Stimulated activated naive CD8-positive, alpha-beta T cell treated with anti-CD3 and anti-CD28 coated beads, Interleukin-15, Interleukin-2, amounts not matched to agents 100 ng/mL and 50 ng/mL, for 24 hours (primary cell): ENCODE measurements at regions not wholly inside any gene's neighbourhood (a gene's known extent, or its start where the extent isn't known, plus 50 kb on each side); places are given as distances from the start of the nearest gene placed in this dataset.

Experiments
- H3K27ac Mint-ChIP-seq: one replicate; pipeline ENCODE4 v1.8.0; 2021; ENCODE audit warnings: mild to moderate bottlenecking, mixed read lengths
- H3K27me3 Mint-ChIP-seq: one replicate; pipeline ENCODE4 v1.8.0; 2021; ENCODE audit warnings: mixed read lengths
- H3K36me3 Mint-ChIP-seq: one replicate; pipeline ENCODE4 v1.8.0; 2021; ENCODE audit warnings: low read depth, mixed read lengths
- H3K4me1 Mint-ChIP-seq: one replicate; pipeline ENCODE4 v1.8.0; 2021; ENCODE audit warnings: low read depth, mixed read lengths
- H3K4me3 Mint-ChIP-seq: one replicate; pipeline ENCODE4 v1.8.0; 2021; ENCODE audit warnings: mild to moderate bottlenecking, mixed read lengths
- H3K9me3 Mint-ChIP-seq: one replicate; pipeline ENCODE4 v1.8.0; 2021; ENCODE audit warnings: mixed read lengths

- no peaks in the 10 kb centered on the region for H3K36me3 Mint-ChIP-seq
- H3K4me3 Mint-ChIP-seq = no peak overlapping the region
- H3K27me3 Mint-ChIP-seq = no peaks in the 10 kb centered on the region
- peaks cover 11% of the 10 kb centered on the region for H3K9me3 Mint-ChIP-seq
- no peak overlapping the region for H3K27ac Mint-ChIP-seq
- no peaks in the 10 kb centered on the region for H3K4me1 Mint-ChIP-seq
Measured at GRCh38 chr6:67394254-67394653, 1240.8 kb upstream of the ADGRB3 start.

GRCh38 chr6:67393356-67393755, 1241.7 kb upstream of the ADGRB3 start:
- H3K4me1 Mint-ChIP-seq = no peaks in the 10 kb centered on the region

GRCh38 chr6:67391955-67392354, 1243.1 kb upstream of the ADGRB3 start:
- Mint-ChIP-seq H3K4me1 (no peaks in the 10 kb centered on the region), H3K4me3 (no peak overlapping the region), H3K27ac (no peak overlapping the region)

More at GRCh38 chr6:67393356-67393755, 1241.7 kb upstream of the ADGRB3 start:
- H3K27me3 Mint-ChIP-seq = no peaks in the 10 kb centered on the region
- H3K36me3 Mint-ChIP-seq = no peaks in the 10 kb centered on the region
- peaks cover 11% of the 10 kb centered on the region for H3K9me3 Mint-ChIP-seq
- H3K27ac Mint-ChIP-seq = no peak overlapping the region
- H3K4me3 Mint-ChIP-seq = no peak overlapping the region

GRCh38 chr6:67369679-67370078, 1265.4 kb upstream of the ADGRB3 start:
- Mint-ChIP-seq H3K27me3 (no peaks in the 10 kb centered on the region), H3K36me3 (no peaks in the 10 kb centered on the region), H3K4me3 (no peak overlapping the region), H3K4me1 (no peaks in the 10 kb centered on the region), H3K27ac (no peak overlapping the region), H3K9me3 (peaks cover 10% of the 10 kb centered on the region)

More at GRCh38 chr6:67391955-67392354, 1243.1 kb upstream of the ADGRB3 start:
- H3K27me3 Mint-ChIP-seq = no peaks in the 10 kb centered on the region
- H3K36me3 Mint-ChIP-seq = no peaks in the 10 kb centered on the region
- peaks cover 11% of the 10 kb centered on the region for H3K9me3 Mint-ChIP-seq

GRCh38 chr6:67362976-67363375, 1272.1 kb upstream of the ADGRB3 start:
- Mint-ChIP-seq H3K27ac (no peak overlapping the region), H3K36me3 (no peaks in the 10 kb centered on the region), H3K9me3 (peaks cover 11% of the 10 kb centered on the region), H3K4me1 (no peaks in the 10 kb centered on the region), H3K4me3 (no peak overlapping the region), H3K27me3 (no peaks in the 10 kb centered on the region)

- Mint-ChIP-seq H3K4me3 (no peak overlapping the region), H3K27me3 (no peaks in the 10 kb centered on the region), H3K4me1 (no peaks in the 10 kb centered on the region), H3K9me3 (peaks cover 6% of the 10 kb centered on the region), H3K27ac (no peak overlapping the region), H3K36me3 (no peaks in the 10 kb centered on the region)
Measured at GRCh38 chr6:67361264-67361663, 1273.8 kb upstream of the ADGRB3 start.

- no peaks in the 10 kb centered on the region for H3K27me3 Mint-ChIP-seq
- H3K9me3 Mint-ChIP-seq = peaks cover 5% of the 10 kb centered on the region
- H3K27ac Mint-ChIP-seq = no peak overlapping the region
- H3K36me3 Mint-ChIP-seq = no peaks in the 10 kb centered on the region
- no peak overlapping the region for H3K4me3 Mint-ChIP-seq
- no peaks in the 10 kb centered on the region for H3K4me1 Mint-ChIP-seq
Measured at GRCh38 chr6:67358241-67358640, 1276.8 kb upstream of the ADGRB3 start.

- Mint-ChIP-seq H3K36me3 (no peaks in the 10 kb centered on the region), H3K9me3 (peaks cover 7% of the 10 kb centered on the region), H3K4me3 (no peak overlapping the region), H3K27me3 (no peaks in the 10 kb centered on the region), H3K4me1 (no peaks in the 10 kb centered on the region), H3K27ac (no peak overlapping the region)
Measured at GRCh38 chr6:67353861-67354260, 1281.2 kb upstream of the ADGRB3 start.

- Mint-ChIP-seq H3K36me3 (no peaks in the 10 kb centered on the region), H3K4me3 (no peak overlapping the region), H3K4me1 (no peaks in the 10 kb centered on the region), H3K9me3 (peaks cover 7% of the 10 kb centered on the region), H3K27ac (no peak overlapping the region), H3K27me3 (no peaks in the 10 kb centered on the region)
Measured at GRCh38 chr6:67352717-67353116, 1282.4 kb upstream of the ADGRB3 start.

- H3K4me3 Mint-ChIP-seq = no peak overlapping the region
- no peaks in the 10 kb centered on the region for H3K36me3 Mint-ChIP-seq
- no peak overlapping the region for H3K27ac Mint-ChIP-seq
- H3K9me3 Mint-ChIP-seq = peaks cover 15% of the 10 kb centered on the region
- H3K4me1 Mint-ChIP-seq = no peaks in the 10 kb centered on the region
- H3K27me3 Mint-ChIP-seq = no peaks in the 10 kb centered on the region
Measured at GRCh38 chr6:67350729-67351128, 1284.4 kb upstream of the ADGRB3 start.

- H3K27me3 Mint-ChIP-seq = no peaks in the 10 kb centered on the region
- no peaks in the 10 kb centered on the region for H3K36me3 Mint-ChIP-seq
- no peaks in the 10 kb centered on the region for H3K4me1 Mint-ChIP-seq
- no peak overlapping the region for H3K4me3 Mint-ChIP-seq
- no peak overlapping the region for H3K27ac Mint-ChIP-seq
- peaks cover 12% of the 10 kb centered on the region for H3K9me3 Mint-ChIP-seq
Measured at GRCh38 chr6:67345946-67346345, 1289.1 kb upstream of the ADGRB3 start.

GRCh38 chr6:67336014-67336413, 1299.1 kb upstream of the ADGRB3 start:
- peaks cover 4% of the 10 kb centered on the region for H3K9me3 Mint-ChIP-seq
- H3K4me3 Mint-ChIP-seq = no peak overlapping the region
- no peak overlapping the region for H3K27ac Mint-ChIP-seq
- no peaks in the 10 kb centered on the region for H3K36me3 Mint-ChIP-seq
- H3K27me3 Mint-ChIP-seq = no peaks in the 10 kb centered on the region
- H3K4me1 Mint-ChIP-seq = no peaks in the 10 kb centered on the region

GRCh38 chr6:67331304-67331703, 1303.8 kb upstream of the ADGRB3 start:
- no peak overlapping the region for H3K4me3 Mint-ChIP-seq
- no peaks in the 10 kb centered on the region for H3K4me1 Mint-ChIP-seq
- H3K27me3 Mint-ChIP-seq = no peaks in the 10 kb centered on the region
- H3K27ac Mint-ChIP-seq = no peak overlapping the region
- no peaks in the 10 kb centered on the region for H3K9me3 Mint-ChIP-seq
- no peaks in the 10 kb centered on the region for H3K36me3 Mint-ChIP-seq

- Mint-ChIP-seq H3K9me3 (peaks cover 3% of the 10 kb centered on the region), H3K36me3 (no peaks in the 10 kb centered on the region), H3K27me3 (no peaks in the 10 kb centered on the region), H3K4me1 (no peaks in the 10 kb centered on the region), H3K4me3 (no peak overlapping the region), H3K27ac (no peak overlapping the region)
Measured at GRCh38 chr6:67328269-67328668, 1306.8 kb upstream of the ADGRB3 start.

- Mint-ChIP-seq H3K27me3 (no peaks in the 10 kb centered on the region), H3K4me1 (no peaks in the 10 kb centered on the region), H3K4me3 (no peak overlapping the region), H3K27ac (no peak overlapping the region), H3K9me3 (peaks cover 18% of the 10 kb centered on the region), H3K36me3 (no peaks in the 10 kb centered on the region)
Measured at GRCh38 chr6:67300430-67301040, 1334.5 kb upstream of the ADGRB3 start.

- Mint-ChIP-seq H3K27ac (no peak overlapping the region), H3K4me3 (no peak overlapping the region), H3K9me3 (peaks cover 8% of the 10 kb centered on the region), H3K27me3 (no peaks in the 10 kb centered on the region), H3K36me3 (no peaks in the 10 kb centered on the region), H3K4me1 (no peaks in the 10 kb centered on the region)
Measured at GRCh38 chr6:67292169-67292568, 1342.9 kb upstream of the ADGRB3 start.
